NT2/D1 (cell line): ENCODE measurements at regions not wholly inside any gene's neighbourhood (a gene's known extent, or its start where the extent isn't known, plus 50 kb on each side); places are given as distances from the start of the nearest gene placed in this dataset.

Experiments used
- YY1 ChIP-seq: IDR thresholded peaks from 2 replicates; pipeline ENCODE4 v1.6.1; 2011; ENCODE audit not compliant: insufficient read length, insufficient read depth
- ZNF274 ChIP-seq: IDR thresholded peaks from 2 replicates; pipeline ENCODE4 v1.6.1; 2011; ENCODE audit warnings: mild to moderate bottlenecking, low read depth, low read length

DNA sequence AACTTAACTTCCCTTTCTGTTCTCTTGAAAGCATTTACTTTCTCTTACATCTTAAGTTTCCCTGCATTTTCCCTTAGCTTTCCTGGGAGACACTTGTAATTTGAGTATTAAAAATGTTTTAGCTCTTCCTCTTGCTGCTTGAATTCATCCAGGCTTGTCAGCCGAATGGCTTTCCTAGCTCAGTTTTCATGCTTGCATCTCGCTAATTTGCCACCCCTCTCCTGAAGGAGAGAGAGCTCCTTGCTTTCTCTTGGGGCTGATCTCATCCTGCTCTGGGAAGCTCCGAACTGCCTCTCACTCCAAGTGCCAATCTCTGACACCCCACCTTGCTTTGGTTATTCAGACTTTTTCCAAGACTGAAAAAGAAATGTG is 374.6 kb upstream of the TBL1XR1 start:
- no peak for TF ChIP-seq ZNF274
- no peak for TF ChIP-seq YY1
